ENCODE measurements at regions not wholly inside any gene's neighbourhood (a gene's known extent, or its start where the extent isn't known, plus 50 kb on each side); places are given as distances from the start of the nearest gene placed in this dataset.
"Not testable (repeated sequence)": the region's sequence is repeated elsewhere in the genome, so short reads cannot be mapped to it uniquely, and the experiment has no call there.

- no peak for DNase-seq
Observed at GRCh38 chrX:42832764-42833549, 55.0 kb upstream of the PPP1R2C start.

DNA sequence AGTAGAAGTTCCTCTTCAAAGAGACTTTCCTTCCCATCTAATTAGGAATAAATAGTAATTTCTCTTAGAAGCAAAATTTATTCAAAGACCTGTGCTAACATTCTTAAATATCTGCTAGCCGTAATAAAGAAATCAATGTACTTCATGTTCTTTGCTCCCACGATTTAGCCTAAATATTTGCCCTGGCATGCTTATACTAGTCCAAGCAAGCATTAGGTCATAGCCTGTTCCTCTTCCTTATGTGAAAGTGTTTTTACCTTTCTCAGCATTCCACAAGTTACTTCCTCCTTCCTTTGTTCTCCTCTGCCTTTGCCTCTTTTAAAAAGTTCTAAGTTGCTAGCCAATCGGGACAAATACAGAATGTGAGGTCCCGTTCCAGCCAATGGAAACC, 55.6 kb upstream of the PPP1R2C start:
- not testable (repeated sequence) for DNase-seq

GRCh38 chrX:42837101-42837726, 59.3 kb upstream of the PPP1R2C start:
- DNase-seq = no peak

GRCh38 chrX:42837747-42838146, 59.8 kb upstream of the PPP1R2C start:
- DNase-seq = no peak

- no peak for DNase-seq
Observed at GRCh38 chrX:42839632-42840031, 61.7 kb upstream of the PPP1R2C start.

GRCh38 chrX:42846741-42847140, 68.8 kb upstream of the PPP1R2C start:
- DNase-seq = no peak

DNA sequence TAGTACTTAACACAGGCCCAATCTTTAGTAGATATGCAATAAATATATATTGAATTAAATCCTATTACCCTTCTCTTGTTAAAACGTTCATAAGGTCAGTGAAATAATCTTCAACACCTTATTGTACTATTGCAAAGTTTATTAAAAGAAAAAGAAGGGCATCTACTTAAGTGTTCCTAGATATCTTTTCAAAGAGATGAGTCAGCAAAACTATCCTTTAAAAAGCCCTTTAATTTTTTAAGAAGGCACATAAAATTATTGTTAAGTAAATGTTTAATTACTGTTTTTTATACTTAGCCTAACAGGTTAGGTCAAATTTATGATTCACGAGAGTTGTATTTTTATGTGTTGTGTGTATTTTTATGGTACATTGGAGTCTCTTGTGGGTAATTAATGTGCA, 77.3 kb upstream of the PPP1R2C start:
- DNase-seq = no peak

GRCh38 chrX:42857766-42858165, 79.8 kb upstream of the PPP1R2C start:
- DNase-seq = no peak

- DNase-seq = no peak
Observed at GRCh38 chrX:42869011-42869410, 91.0 kb upstream of the PPP1R2C start.

DNA sequence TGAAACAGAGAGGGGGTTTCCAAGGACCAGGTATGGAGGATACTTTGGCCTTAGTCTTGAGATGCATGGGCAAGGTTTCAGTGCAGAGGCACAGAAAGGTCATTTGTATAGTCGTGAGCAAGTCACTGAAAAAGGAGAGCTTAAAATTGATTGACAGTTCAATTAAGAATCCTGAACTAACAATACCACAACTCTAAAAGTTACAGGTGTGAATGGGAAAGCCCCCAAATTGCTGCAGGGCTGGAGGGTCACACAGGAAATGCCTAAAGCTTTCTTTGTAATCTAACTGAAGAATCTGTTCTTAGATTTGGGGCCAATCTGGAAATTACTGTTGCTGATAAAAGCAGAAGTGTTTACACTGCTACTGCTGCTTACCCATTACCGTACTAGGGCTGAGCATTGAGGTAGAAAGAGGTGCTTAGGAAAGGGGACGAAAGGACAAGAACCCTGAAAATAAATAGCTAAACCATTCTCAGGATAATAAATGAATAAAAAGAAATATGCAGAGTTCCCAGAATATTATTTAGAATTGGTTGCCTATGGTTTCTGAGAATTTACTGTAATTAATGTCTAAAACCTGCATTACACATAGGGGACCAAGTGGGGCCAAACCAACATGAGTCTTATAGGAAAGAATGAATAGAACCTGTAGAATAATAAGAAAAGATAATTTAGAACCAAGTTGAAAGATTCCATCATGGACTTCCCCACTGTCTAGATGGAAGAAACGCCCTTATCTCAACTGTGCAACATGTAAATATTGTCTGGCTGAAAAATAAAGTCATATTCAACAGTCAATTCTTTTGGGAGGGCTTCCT, 91.9 kb upstream of the PPP1R2C start:
- no peak for DNase-seq

DNA sequence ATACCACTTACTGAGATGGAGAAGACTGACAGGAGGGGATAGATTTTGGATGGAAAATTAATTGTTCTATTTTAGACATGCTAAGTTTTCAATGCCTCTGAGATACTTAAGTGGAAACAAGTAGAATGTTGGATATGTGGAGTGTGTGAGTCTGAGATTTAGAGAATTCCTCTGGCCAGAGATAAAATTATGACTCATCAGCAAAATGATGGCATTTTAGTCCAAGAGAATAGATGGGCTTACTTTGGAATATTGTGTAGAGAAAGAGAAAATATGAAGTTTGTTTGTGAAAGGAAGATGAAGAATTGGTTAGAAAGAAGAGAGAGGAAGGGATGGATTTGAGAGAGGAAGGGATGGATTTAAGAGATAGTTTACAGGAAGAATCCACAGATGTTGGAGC, 108.6 kb upstream of the PPP1R2C start:
- no peak for DNase-seq

DNA sequence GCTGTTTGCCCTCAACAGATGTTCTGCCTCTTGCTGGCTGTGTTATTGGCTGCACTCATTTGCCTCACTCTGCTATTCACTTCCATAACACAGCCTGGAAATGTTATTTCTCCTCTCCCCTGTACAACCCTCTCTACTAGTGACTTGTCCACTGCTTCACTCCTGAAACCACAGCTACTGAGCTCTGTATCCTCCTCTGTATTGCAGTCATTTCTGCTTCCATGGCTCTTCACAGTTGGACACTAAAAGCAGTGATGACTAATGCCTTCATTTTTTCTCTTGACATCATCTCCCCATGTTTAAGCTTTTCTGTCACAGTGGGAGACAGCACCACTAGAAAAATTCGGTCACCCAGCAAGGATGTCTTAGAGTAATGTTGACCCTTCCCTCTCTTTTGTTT, 123.0 kb upstream of the PPP1R2C start:
- DNase-seq = no peak

- no peak for DNase-seq
Observed at GRCh38 chrX:42902513-42902912, 124.5 kb upstream of the PPP1R2C start.

DNA sequence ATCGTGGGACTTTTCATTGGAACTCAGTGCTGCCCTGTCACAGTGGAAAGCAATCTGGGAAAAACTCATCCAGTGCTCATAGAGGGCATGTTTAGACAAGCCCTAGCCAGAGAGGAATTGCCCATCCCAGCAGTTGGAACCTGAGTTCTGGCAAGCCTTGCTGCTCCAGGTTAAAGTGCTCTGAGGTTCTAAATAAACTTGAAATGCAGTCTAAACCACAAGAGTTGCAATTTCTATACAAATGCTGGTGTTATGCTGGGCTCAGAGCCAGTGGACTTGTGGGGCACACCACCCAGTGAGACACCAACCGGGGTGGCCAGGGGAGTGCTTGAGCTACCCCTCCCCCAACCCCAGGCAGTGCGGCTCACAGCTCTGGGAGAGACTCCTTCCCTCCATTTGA, 142.8 kb upstream of the PPP1R2C start:
- no peak for DNase-seq

DNA sequence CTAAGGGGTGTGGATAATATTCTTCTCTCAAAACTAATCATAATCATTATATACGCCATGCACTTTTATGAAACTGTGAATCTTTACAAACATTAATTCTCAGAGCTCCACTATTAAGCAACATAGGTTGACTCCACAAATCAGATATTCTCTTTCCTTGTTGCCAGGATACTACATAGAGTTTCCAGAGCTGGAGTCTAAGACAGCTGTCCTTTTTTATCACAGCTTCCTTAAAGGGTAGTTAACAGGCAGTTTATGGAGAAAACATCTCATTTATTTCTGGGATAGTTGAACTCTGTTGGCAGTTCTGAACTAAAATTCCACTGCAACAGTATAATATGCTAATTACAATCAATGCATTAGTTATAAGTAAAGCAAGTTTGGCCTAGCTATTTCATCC, 152.1 kb upstream of the PPP1R2C start:
- DNase-seq = no peak

DNA sequence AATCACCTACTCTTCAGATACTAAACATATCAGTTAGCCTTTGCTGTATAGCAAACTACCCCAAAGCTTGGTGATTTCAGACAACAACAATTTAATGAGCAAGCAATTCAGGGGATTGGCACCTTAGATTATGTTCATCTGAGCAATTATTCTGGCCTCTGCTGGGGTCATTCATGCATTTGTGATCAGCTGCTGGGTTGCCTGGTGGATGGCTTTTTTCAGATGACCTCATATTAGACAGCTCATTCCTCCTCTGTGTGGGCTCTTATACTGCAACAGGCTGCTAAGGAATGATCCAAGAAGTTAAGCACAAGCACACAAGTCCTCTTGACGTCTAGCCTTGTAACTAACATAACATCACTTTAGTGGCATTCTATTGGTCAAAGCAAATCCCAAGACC, 153.0 kb upstream of the PPP1R2C start:
- no peak for DNase-seq

- DNase-seq = no peak
Observed at GRCh38 chrX:42933187-42933586, 155.2 kb upstream of the PPP1R2C start.

GRCh38 chrX:42934020-42934726, 156.2 kb upstream of the PPP1R2C start:
- no peak for DNase-seq

GRCh38 chrX:42941671-42942070, 163.7 kb upstream of the PPP1R2C start:
- no peak for DNase-seq

- DNase-seq = peak; percentile 40 to 41
Observed at GRCh38 chrX:42943051-42943974, 165.3 kb upstream of the PPP1R2C start.

DNA sequence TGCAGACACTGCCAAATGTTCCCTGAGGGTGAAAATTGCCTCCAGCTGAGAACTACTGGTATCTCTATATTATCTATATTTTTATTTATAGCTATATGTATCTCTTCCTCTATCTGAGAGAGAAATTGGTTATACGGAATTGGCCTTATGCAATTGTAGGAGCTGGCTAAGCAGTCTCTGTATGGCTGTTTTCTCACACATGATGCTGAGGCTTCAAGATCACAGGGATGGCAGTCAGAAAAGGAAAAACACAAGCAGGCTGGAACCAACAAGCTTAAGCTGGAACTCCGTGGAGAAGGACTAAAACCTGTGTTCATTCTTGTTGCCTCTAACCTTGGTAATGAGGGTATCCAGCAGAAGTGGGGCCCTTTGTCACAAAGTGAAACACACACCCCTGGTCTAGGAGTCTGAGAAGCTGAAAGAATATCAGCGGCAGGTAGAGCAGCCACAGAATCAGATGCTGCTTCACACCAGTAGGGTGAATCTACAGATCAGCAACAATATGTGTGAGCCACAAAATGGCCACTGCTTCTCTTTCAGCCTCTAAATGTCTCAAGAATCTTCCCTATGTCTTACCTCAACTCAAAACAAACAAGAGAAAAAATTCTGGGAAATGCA, 166.5 kb upstream of the PPP1R2C start:
- DNase-seq = peak; percentile 29 to 34
